H1 (cell line): ENCODE measurements at regions not wholly inside any gene's neighbourhood (a gene's known extent, or its start where the extent isn't known, plus 50 kb on each side); places are given as distances from the start of the nearest gene placed in this dataset.

ENCODE experiments used
- CTCF ChIA-PET: fragments of 300-600 bp; sonication (Branson Sonifier 250); formaldehyde crosslinking; loops from one replicate; lab custom pipeline; 2021; ENCODE audit not compliant: partially characterized antibody; lab: Charles Lee
- POLR2A ChIA-PET: fragments of 300-600 bp; sonication (Branson Sonifier 250); formaldehyde crosslinking; loops from one replicate; lab custom pipeline; 2021; ENCODE audit warnings: inconsistent platforms; ENCODE audit not compliant: partially characterized antibody; lab: Charles Lee
- DNase-seq, 2 experiments: peaks; one replicate each; pipeline versions ENCODE4 v3.0.0 to v3.0.0-alpha.2; 2010 to 2022; ENCODE audit warnings: low spot score in 2 of 2, low read depth in 1 of 2, mixed read lengths in 1 of 2
- FAIRE-seq: peaks from 2 replicates; lab custom pipeline; 2011; peaks lifted over from hg19 to GRCh38; lab: Jason Lieb, UNC
- H2AFZ ChIP-seq: 2 replicates; pipeline ENCODE4 v1.8.1; 2012; ENCODE audit warnings: low read length, inconsistent platforms
- H2AK5ac ChIP-seq: 2 replicates; pipeline ENCODE4 v1.6.1; 2013; ENCODE audit warnings: low read depth, low read length
- H2BK120ac ChIP-seq: replicated peaks from 2 replicates; pipeline ENCODE3; 2013; ENCODE audit warnings: low read depth, low read length, inconsistent platforms
- H2BK12ac ChIP-seq: 2 replicates; pipeline ENCODE4 v1.6.1; 2013; ENCODE audit warnings: low read depth, low read length
- H2BK15ac ChIP-seq: 2 replicates; pipeline ENCODE4 v1.6.1; 2013; ENCODE audit warnings: low read length
- H2BK20ac ChIP-seq: 2 replicates; pipeline ENCODE4 v1.6.1; 2013; ENCODE audit warnings: low read length
- H2BK5ac ChIP-seq: 2 replicates; pipeline ENCODE4 v1.6.1; 2013; ENCODE audit warnings: low read depth, low read length
- H3K14ac ChIP-seq: 2 replicates; pipeline ENCODE4 v1.6.1; 2013; ENCODE audit warnings: inconsistent platforms; ENCODE audit not compliant: insufficient read length
- H3K18ac ChIP-seq: 2 replicates; pipeline ENCODE4 v1.6.1; 2013; ENCODE audit warnings: low read length; ENCODE audit errors: extremely low read depth
- H3K23ac ChIP-seq: 2 replicates; pipeline ENCODE4 v1.6.1; 2013; ENCODE audit warnings: inconsistent platforms; ENCODE audit not compliant: insufficient read length
- H3K23me2 ChIP-seq: 2 replicates; pipeline ENCODE4 v1.6.1; 2013; ENCODE audit warnings: low read depth, low read length
- H3K27ac ChIP-seq: 2 replicates; pipeline ENCODE4 v1.6.1; 2011; ENCODE audit warnings: low read depth, low read length, inconsistent platforms
- H3K27me3 ChIP-seq, 4 experiments: replicated peaks in 1 of 4; 1 replicate in 1 of 4; 2 replicates in 3 of 4; pipeline versions ENCODE4 v1.6.1 to v1.8.1; 2011 to 2013; ENCODE audit warnings: low read length in 3 of 4, mild to moderate bottlenecking in 3 of 4, inconsistent platforms in 2 of 4, mixed read lengths in 2 of 4, moderate library complexity in 1 of 4; ENCODE audit not compliant: control insufficient read depth in 3 of 4, insufficient read depth in 3 of 4; ENCODE audit errors: extremely low read depth in 1 of 4
- H3K36me3 ChIP-seq, 4 experiments: 2 replicates each; pipeline versions ENCODE4 v1.6.1 to v1.8.1; 2011 to 2013; ENCODE audit warnings: mild to moderate bottlenecking in 4 of 4, low read length in 3 of 4, moderate library complexity in 2 of 4, control low read depth in 1 of 4, inconsistent platforms in 1 of 4; ENCODE audit not compliant: insufficient read depth in 4 of 4, control insufficient read depth in 2 of 4
- H3K4ac ChIP-seq: replicated peaks from 2 replicates; pipeline ENCODE3; 2013; ENCODE audit warnings: low read length, low read depth, mixed read lengths, inconsistent platforms; ENCODE audit not compliant: insufficient read length
- H3K4me1 ChIP-seq, 4 experiments: replicated peaks in 1 of 4; 1 replicate in 1 of 4; 2 replicates in 3 of 4; pipeline versions ENCODE4 v1.6.1 to v1.8.1; 2011 to 2013; ENCODE audit warnings: low read length in 3 of 4, inconsistent platforms in 2 of 4, mixed read lengths in 1 of 4; ENCODE audit not compliant: insufficient read depth in 4 of 4, control insufficient read depth in 3 of 4
- H3K4me2 ChIP-seq, 2 experiments: 2 replicates each; pipeline versions ENCODE4 v1.6.1 to v1.8.1; 2011 to 2013; ENCODE audit warnings: low read depth in 2 of 2, low read length in 2 of 2, control low read depth in 1 of 2, inconsistent platforms in 1 of 2, mild to moderate bottlenecking in 1 of 2; ENCODE audit not compliant: insufficient read depth in 1 of 2
- H3K4me3 ChIP-seq, 4 experiments: fragments of 200-600, 300-600 bp in 1 of 4; sonication (generic), shearing (Covaris generic), sonication (Bioruptor Twin) in 1 of 4; 2 replicates each; pipeline versions ENCODE4 v1.5.1 to v1.8.1; 2011 to 2016; ENCODE audit warnings: low read length in 4 of 4, low read depth in 3 of 4, control low read depth in 2 of 4, inconsistent platforms in 2 of 4, mild to moderate bottlenecking in 2 of 4, mixed read lengths in 1 of 4, moderate library complexity in 1 of 4; ENCODE audit not compliant: insufficient read depth in 2 of 4; ENCODE audit errors: extremely low read depth in 1 of 4
- H3K56ac ChIP-seq: replicated peaks from 2 replicates; pipeline ENCODE3; 2013; ENCODE audit warnings: low read depth, mild to moderate bottlenecking, mixed read lengths, low read length, inconsistent platforms; ENCODE audit not compliant: insufficient read length
- H3K79me1 ChIP-seq: 2 replicates; pipeline ENCODE4 v1.6.1; 2013; ENCODE audit warnings: low read depth, low read length, control low read depth
- H3K79me2 ChIP-seq, 2 experiments: 2 replicates each; pipeline versions ENCODE4 v1.6.1 to v1.8.1; 2012 to 2013; ENCODE audit warnings: low read length in 2 of 2, mild to moderate bottlenecking in 2 of 2, inconsistent platforms in 1 of 2; ENCODE audit not compliant: insufficient read depth in 2 of 2, control insufficient read depth in 1 of 2
- H3K9ac ChIP-seq, 4 experiments: replicated peaks in 1 of 4; 1 replicate in 1 of 4; 2 replicates in 3 of 4; pipeline versions ENCODE4 v1.6.1 to v1.8.1; 2011 to 2013; ENCODE audit warnings: low read depth in 3 of 4, low read length in 3 of 4, control low read depth in 2 of 4, mild to moderate bottlenecking in 2 of 4, moderate library complexity in 2 of 4, inconsistent platforms in 1 of 4; ENCODE audit errors: extremely low read depth in 1 of 4
- H3K9me3 ChIP-seq, 2 experiments: 2 replicates each; pipeline versions ENCODE4 v1.6.1 to v1.8.1; 2012 to 2013; ENCODE audit warnings: mild to moderate bottlenecking in 2 of 2, moderate library complexity in 2 of 2, control low read depth in 1 of 2, inconsistent platforms in 1 of 2, low read depth in 1 of 2, low read length in 1 of 2, mixed read lengths in 1 of 2; ENCODE audit not compliant: insufficient read depth in 2 of 2
- H4K20me1 ChIP-seq, 2 experiments: replicated peaks in 1 of 2; 2 replicates each; pipeline versions ENCODE3 to v1.8.1; 2011 to 2013; ENCODE audit warnings: inconsistent platforms in 2 of 2, low read length in 2 of 2, mild to moderate bottlenecking in 1 of 2; ENCODE audit not compliant: insufficient read depth in 2 of 2, control insufficient read depth in 1 of 2
- H4K5ac ChIP-seq: 2 replicates; pipeline ENCODE4 v1.6.1; 2013; ENCODE audit warnings: low read length, low read depth, mixed read lengths, inconsistent platforms; ENCODE audit not compliant: insufficient read length
- H4K8ac ChIP-seq: 2 replicates; pipeline ENCODE4 v1.8.0; 2013; ENCODE audit warnings: mild to moderate bottlenecking, moderate library complexity, low read length, inconsistent platforms; ENCODE audit not compliant: insufficient read depth; ENCODE audit errors: extremely low read depth
- H4K91ac ChIP-seq: replicated peaks from 2 replicates; pipeline ENCODE3; 2013; ENCODE audit warnings: low read length, mixed read lengths, inconsistent platforms; ENCODE audit not compliant: insufficient read length
- CTBP2 ChIP-seq: IDR thresholded peaks from 2 replicates; pipeline ENCODE4 v1.7.0; 2011; ENCODE audit warnings: borderline replicate concordance, mild to moderate bottlenecking, moderate library complexity, mixed read lengths, low read length; ENCODE audit not compliant: insufficient read depth, insufficient read length
- POLR2A ChIP-seq, 2 experiments: IDR thresholded peaks; 1 replicate in 1 of 2; 2 replicates in 1 of 2; pipeline ENCODE4 v1.6.1; 2011; ENCODE audit warnings: low read depth in 2 of 2, low read length in 2 of 2, mild to moderate bottlenecking in 2 of 2; ENCODE audit errors: control extremely low read depth in 1 of 2
- WGBS, 2 experiments: shearing (Covaris generic) in 1 of 2; methylation state at CpG; one replicate each; pipeline versions ENCODE4 v1.1.6 to v1.1.7; 2013 to 2015; ENCODE audit warnings: low lambda C conversion rate in 2 of 2, mixed read lengths in 2 of 2, inconsistent platforms in 1 of 2, low coverage in 1 of 2, missing lambda C conversion rate in 1 of 2; ENCODE audit not compliant: insufficient replicate concordance in 2 of 2, insufficient coverage in 1 of 2, insufficient read length in 1 of 2; ENCODE audit errors: extremely low coverage in 1 of 2, missing lambda C conversion rate in 1 of 2; 5-methylcytosine and 5-hydroxymethylcytosine counted together

- TF ChIP-seq POLR2A (IDR thresholded peaks at IDR 0.05; ENCODE audit: control extremely low read depth in 1 of 2, low read depth in 2 of 2, low read length in 2 of 2): no peak
- no peak for TF ChIP-seq CTBP2
- Histone ChIP-seq H2BK15ac (no peak overlapping the region), H4K91ac (no peak overlapping the region), H2AK5ac (no peak overlapping the region), H3K23ac (no peak overlapping the region), H3K4me3 (no peak overlapping the region), H4K5ac (no peak overlapping the region), H3K9ac (no peak overlapping the region), H3K4me1 (no peaks in the 10 kb centered on the region), H3K79me2 (no peaks in the 10 kb centered on the region), H2BK120ac (no peak overlapping the region), H3K27ac (no peak overlapping the region), H3K14ac (no peak overlapping the region), H3K56ac (no peak overlapping the region), H4K8ac (no peak overlapping the region), H3K79me1 (no peaks in the 10 kb centered on the region), H2AFZ (no peak overlapping the region), H3K27me3 (no peaks in the 10 kb centered on the region; a peak in 1 of 7 replicates), H2BK5ac (no peak overlapping the region), H2BK12ac (no peak overlapping the region), H2BK20ac (no peak overlapping the region), H3K18ac (no peak overlapping the region), H4K20me1 (no peaks in the 10 kb centered on the region), H3K23me2 (no peaks in the 10 kb centered on the region), H3K36me3 (no peaks in the 10 kb centered on the region), H3K4me2 (no peak overlapping the region), H3K9me3 (no peaks in the 10 kb centered on the region), H3K4ac (no peak overlapping the region)
- FAIRE-seq (no peak), DNase-seq (no peak)
- ChIA-PET CTCF (interaction anchor here (1.3 kb wide), 1 partner anchor 254 kb away, joined by 3 read pairs; no protein-coding TSS in a partner anchor), POLR2A (no interaction called here)
- 87% methylated on average over 6 of the region's 6 CpGs; no CpG with 5 or more reads in 1 of the 2 experiments for WGBS, 2 experiments
These were observed 255.2 kb upstream of the SULF2 start for GRCh38 chr20:48040491-48040890.
